Muscle of leg (tissue), 3 donors: ENCODE measurements at regions not wholly inside any gene's neighbourhood (a gene's known extent, or its start where the extent isn't known, plus 50 kb on each side); places are given as distances from the start of the nearest gene placed in this dataset.
A peak's percentile ranks its signal among the peaks of the same experiment; 100 is the strongest.

ENCODE experiments used
- DNase-seq: peaks from one replicate; pipeline ENCODE4 v3.0.0; 2013
- H3K27ac ChIP-seq: one replicate; pipeline ENCODE4 v1.5.1; 2013; ENCODE audit warnings: mild to moderate bottlenecking, low read length, control low read depth
- H3K27me3 ChIP-seq: one replicate; pipeline ENCODE4 v1.6.1; 2013; ENCODE audit warnings: low read length; ENCODE audit not compliant: control insufficient read depth, insufficient read depth
- H3K36me3 ChIP-seq: one replicate; pipeline ENCODE4 v1.6.1; 2013; ENCODE audit warnings: low read length; ENCODE audit not compliant: control insufficient read depth, insufficient read depth
- H3K4me1 ChIP-seq: one replicate; pipeline ENCODE4 v1.6.1; 2013; ENCODE audit warnings: low read length; ENCODE audit not compliant: control insufficient read depth, insufficient read depth
- H3K4me3 ChIP-seq: one replicate; pipeline ENCODE4 v1.5.1; 2013; ENCODE audit warnings: low read length, control low read depth
- H3K9me3 ChIP-seq: replicated peaks from 2 replicates; pipeline ENCODE4 v1.6.1; 2013; ENCODE audit warnings: low read depth, low read length; ENCODE audit not compliant: control insufficient read depth
- WGBS: methylation state at CpG from one replicate; pipeline ENCODE4 v1.1.5; 2013; ENCODE audit warnings: missing lambda C conversion rate; ENCODE audit not compliant: insufficient coverage; 5-methylcytosine and 5-hydroxymethylcytosine counted together

DNA sequence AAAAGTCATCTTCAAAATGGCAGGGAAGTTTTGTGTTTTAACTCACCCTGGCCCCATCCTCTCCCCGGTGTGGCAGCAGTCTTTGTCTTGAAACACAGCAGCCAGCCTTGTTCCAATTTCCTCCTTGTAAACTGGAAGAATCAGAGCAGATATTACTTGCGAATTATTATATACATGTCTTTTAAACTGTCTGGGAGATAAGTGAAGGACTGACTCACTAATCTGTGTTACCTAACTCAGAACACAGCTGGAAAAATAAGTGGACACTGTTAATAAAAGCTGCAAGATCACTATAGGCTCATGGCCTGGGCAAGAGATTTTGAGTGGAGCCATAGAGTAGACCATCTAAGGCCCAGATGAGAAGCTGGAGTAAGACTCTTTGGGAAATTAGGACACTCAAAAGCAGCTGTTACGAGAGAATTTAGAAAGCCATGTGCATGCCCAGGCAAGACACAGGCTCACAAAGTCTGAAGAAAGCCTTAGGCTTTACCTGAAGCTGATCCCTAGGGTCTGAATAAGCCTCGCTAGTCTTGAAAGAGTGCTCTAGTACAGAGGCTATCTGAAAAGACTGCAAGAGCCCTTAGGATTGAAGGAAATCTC is 233.0 kb upstream of the RAB4A start:
- DNase-seq: no peak
- Histone ChIP-seq H3K27me3 (no peaks in the 10 kb centered on the region), H3K9me3 (no peaks in the 10 kb centered on the region), H3K4me3 (no peak overlapping the region), H3K27ac (no peak overlapping the region), H3K36me3 (no peaks in the 10 kb centered on the region), H3K4me1 (peaks cover 9% of the 10 kb centered on the region)
- 92% methylated on average over 1 of the region's 4 CpGs for WGBS

DNA sequence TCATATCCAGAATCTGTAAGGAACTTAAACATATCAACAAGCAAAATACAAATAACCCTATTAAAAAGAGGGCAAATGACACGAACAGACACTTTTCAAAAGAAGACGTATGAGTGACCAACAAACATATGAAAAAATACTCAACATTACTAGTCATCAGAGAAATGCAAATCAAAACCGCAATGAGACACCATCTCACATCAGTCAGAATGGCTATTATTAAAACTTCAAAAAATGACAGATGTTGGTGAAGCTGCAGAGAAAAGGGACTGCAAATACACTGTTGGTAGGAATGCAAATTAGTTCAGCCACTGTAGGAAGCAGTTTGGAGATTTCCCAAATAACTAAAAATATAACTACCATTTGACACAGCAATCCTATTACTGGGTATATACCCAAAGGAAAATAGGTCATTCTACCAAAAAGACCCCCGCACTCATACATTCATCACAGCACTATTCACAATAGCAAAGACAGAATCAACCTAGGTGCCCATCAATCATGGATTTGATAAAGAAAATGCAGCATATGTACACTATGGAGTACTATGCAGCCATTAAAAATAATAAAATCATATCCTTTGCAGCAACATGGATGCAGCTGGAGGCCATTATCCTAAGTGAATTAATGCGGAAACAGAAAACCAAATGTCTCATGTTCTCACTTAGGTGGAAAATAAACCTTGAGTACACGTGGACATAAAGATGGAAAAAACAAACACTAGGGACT is 230.1 kb upstream of the RAB4A start:
- H3K4me3 ChIP-seq: no peak overlapping the region
- no peaks in the 10 kb centered on the region for H3K27me3 ChIP-seq
- DNase-seq: no peak
- no peak overlapping the region for H3K27ac ChIP-seq
- WGBS: no CpG with 5 or more reads among the region's 6 CpGs
- no peaks in the 10 kb centered on the region for H3K36me3 ChIP-seq
- H3K9me3 ChIP-seq: no peaks in the 10 kb centered on the region
- peaks cover 2% of the 10 kb centered on the region for H3K4me1 ChIP-seq

DNA sequence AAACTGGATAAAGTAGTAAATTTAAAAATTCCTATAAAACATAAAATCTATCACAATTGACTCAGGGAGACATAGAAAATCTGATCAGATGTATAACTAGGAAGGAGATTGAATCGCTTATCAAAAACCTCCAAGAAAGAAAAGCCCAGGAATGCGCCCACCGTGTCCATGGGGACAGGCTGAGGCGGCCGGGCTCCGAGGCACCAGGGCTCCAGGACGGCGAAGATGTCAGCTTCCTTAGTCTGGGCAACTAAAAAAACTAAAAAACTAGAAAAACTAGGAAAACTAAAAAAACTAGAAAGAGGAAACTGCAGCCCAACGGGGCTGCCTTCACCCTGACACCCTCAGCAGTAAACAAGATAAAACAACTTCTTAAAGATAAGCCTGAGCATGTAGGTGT is 229.0 kb upstream of the RAB4A start:
- Histone ChIP-seq H3K27ac (no peak overlapping the region), H3K9me3 (no peaks in the 10 kb centered on the region), H3K27me3 (peaks cover 2% of the 10 kb centered on the region), H3K4me3 (no peak overlapping the region), H3K36me3 (no peaks in the 10 kb centered on the region), H3K4me1 (peaks cover 7% of the 10 kb centered on the region)
- DNase-seq: no peak
- 73% methylated on average over 3 of the region's 9 CpGs for WGBS

DNA sequence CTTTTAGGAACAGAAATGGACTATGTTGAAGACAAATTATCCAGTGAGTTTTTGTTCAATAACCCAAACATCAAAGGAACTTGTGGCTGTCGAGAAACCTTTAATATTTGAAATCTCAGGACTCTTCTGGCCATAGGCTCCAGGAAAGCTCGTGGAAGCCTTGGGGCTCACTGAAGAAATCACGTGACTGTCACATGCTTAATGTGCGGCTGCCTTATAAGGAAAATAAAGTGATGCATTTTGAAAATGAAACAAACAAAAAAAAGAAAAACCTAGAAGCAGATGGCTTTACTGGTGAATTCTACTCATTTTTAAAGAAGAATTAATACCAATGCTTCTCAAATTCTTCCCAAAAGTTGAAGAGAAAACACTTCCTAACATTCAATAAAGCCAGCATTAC is 228.4 kb upstream of the RAB4A start:
- peaks cover 2% of the 10 kb centered on the region for H3K27me3 ChIP-seq
- no peak for DNase-seq
- no peak overlapping the region for H3K4me3 ChIP-seq
- no peaks in the 10 kb centered on the region for H3K36me3 ChIP-seq
- H3K4me1 ChIP-seq: peaks cover 7% of the 10 kb centered on the region
- H3K9me3 ChIP-seq: no peaks in the 10 kb centered on the region
- no CpG with 5 or more reads among the region's 4 CpGs for WGBS
- no peak overlapping the region for H3K27ac ChIP-seq

DNA sequence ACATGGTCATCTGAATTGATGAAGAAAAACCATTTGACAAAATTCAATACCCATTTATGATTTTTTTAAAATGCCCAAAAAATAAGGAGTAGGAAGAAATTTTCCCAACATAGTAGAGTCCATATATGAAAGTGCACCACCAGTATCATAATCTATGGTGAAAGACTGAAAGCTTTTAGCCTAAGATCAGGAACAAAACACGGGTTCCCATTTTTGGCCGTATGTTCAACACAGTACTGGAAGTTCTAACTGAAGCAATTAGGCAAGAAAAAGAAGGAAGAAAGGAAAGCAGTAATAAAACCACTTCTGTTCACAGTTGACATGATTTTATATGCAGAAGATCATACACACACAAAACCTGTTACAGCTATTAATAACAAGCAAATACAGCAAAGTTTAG is 227.8 kb upstream of the RAB4A start:
- WGBS: no CpG with 5 or more reads among the region's 2 CpGs
- DNase-seq: no peak

DNA sequence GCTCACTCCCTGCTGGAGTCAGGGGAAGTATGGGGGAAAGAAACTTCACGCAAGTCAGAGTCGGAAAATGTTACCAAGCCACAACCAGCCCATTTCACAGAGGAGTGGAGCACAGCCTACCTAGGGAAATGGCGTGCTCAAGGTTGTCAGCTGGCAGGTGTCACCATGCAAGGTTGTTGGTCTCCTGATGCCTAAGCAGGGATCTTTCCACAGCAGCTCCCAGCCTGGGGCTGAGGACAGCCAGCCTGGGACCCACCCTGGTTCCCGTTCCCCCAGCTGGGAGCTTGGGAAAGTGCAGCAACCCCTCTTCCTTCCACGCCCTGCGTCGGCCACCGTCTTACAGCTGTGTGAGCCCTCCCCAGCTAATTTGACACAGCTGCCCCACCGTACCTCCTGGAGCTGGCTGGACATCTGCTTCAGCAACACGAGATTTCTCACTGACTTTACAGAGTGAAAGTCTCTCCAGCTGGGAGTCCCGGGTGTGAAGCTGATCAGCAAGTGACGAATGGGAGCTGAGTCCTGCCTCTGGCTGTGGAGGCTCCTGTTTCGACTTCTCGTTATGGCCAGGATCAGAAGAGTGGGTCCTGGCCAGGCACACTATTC is 224.6 kb upstream of the RAB4A start:
- H3K4me1 ChIP-seq: peaks cover 7% of the 10 kb centered on the region
- peaks cover 3% of the 10 kb centered on the region for H3K9me3 ChIP-seq
- no peaks in the 10 kb centered on the region for H3K36me3 ChIP-seq
- no peak overlapping the region for H3K4me3 ChIP-seq
- DNase-seq: peak; percentile 85
- no peak overlapping the region for H3K27ac ChIP-seq
- peaks cover 2% of the 10 kb centered on the region for H3K27me3 ChIP-seq
- WGBS: 42% methylated on average over 12 of the region's 14 CpGs

More for the DNA sequence above, 227.8 kb upstream of the RAB4A start:
- Histone ChIP-seq H3K27me3 (peaks cover 2% of the 10 kb centered on the region), H3K27ac (no peak overlapping the region), H3K9me3 (no peaks in the 10 kb centered on the region), H3K4me3 (no peak overlapping the region), H3K4me1 (peaks cover 7% of the 10 kb centered on the region), H3K36me3 (no peaks in the 10 kb centered on the region)

DNA sequence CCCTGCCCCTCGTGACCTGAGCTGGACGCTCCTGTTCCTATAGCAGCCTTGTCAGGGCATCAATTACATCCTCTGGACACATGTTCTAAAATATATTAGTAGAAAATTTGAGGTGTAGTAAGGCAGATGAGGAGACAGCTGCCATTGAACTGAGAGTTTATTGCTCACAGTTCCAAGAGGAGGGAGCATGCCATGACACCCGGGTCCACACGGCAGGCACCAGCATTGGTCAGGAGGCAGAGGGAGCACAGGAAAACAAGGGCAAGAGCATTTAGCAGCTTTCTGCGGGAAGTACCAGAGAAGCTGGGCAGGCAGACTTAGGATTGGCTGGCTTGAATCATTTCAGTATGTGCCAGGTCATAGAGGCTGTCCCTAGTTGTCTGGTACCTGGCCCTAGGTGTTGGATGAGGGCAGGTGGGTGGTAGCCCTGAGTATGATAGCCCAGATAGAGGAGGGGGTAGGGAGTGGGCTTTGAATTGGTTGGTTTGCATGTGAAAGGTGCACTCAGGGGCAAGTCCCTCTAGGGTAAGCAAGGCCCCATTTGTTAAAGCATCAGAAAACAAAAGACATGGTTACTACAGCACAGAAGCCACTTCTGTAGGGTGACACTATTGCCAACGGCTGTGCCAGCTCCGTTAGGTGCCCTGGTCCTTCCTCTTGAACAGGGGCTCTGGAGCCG is 223.6 kb upstream of the RAB4A start:
- Histone ChIP-seq H3K27ac (no peak overlapping the region), H3K4me3 (no peak overlapping the region), H3K36me3 (no peaks in the 10 kb centered on the region), H3K4me1 (peaks cover 7% of the 10 kb centered on the region), H3K27me3 (peaks cover 2% of the 10 kb centered on the region), H3K9me3 (peaks cover 4% of the 10 kb centered on the region)
- WGBS: 82% methylated on average over 6 of the region's 8 CpGs
- DNase-seq: no peak

DNA sequence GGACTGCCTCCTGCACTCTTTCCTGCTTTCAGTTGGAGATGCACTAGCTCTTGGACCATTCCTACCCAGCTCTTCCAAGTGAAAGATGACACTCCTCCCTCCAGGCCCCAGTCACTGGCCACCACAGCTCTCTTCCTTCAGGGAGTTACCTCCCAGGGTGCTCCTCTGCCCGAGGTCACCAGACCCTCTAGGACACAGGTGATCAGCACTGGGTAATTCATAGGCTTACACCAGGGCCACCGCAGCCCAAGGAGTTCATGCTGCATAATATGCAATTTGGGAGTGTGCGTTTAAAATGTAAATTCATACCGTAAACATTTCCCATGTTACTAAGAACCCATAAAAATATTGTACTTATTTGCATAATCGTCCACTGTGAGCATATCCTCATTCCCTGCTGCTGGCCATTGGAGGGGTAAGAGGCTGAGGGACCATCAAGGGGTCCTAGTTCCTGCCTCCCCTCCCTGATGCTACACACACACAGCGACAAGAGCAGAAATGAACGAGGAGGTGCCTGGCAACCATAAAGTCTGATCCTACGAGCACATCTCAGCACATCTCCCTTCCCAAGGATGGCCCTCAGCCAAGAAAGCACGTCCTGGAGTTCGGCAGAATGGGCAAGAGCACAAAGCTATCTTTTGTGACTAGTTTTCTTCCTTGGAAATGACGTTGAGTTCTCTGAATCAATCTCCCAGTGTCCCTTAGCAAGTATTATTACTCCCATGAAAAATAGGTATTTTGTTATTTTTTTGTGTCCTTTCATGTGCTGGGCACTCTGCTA is 222.9 kb upstream of the RAB4A start:
- no peak for DNase-seq
- Histone ChIP-seq H3K27ac (no peak overlapping the region), H3K36me3 (no peaks in the 10 kb centered on the region), H3K27me3 (peaks cover 2% of the 10 kb centered on the region), H3K4me1 (peaks cover 7% of the 10 kb centered on the region), H3K4me3 (no peak overlapping the region), H3K9me3 (peaks cover 4% of the 10 kb centered on the region)
- WGBS: no CpG with 5 or more reads among the region's 11 CpGs

DNA sequence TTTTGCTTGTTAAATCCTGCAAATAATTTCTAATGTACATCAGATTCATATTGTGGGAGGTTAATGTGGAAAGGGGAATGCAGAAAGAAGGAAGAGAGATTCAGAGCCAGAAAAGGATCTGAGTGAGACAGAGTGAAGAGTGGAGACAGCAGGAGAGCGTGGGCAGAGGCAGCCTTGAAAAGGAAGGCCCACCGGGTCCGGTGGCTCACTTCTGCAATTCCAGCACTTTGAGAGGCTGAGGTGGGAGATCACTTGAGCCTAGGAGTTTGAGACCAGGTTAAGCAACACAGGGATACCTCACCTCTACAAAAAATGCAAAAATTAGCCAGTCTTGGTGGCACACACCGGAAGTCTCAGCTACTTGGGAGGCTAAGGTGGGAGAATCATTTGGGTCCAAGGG is 222.0 kb upstream of the RAB4A start:
- Histone ChIP-seq H3K4me3 (no peak overlapping the region), H3K27me3 (peaks cover 2% of the 10 kb centered on the region), H3K4me1 (peaks cover 7% of the 10 kb centered on the region), H3K27ac (no peak overlapping the region), H3K9me3 (peaks cover 4% of the 10 kb centered on the region), H3K36me3 (no peaks in the 10 kb centered on the region)
- no peak for DNase-seq
- 82% methylated on average over 1 of the region's 4 CpGs for WGBS
